A673 (cell line): ENCODE measurements at regions not wholly inside any gene's neighbourhood (a gene's known extent, or its start where the extent isn't known, plus 50 kb on each side); places are given as distances from the start of the nearest gene placed in this dataset.

Experiments used
- BruUV-seq: library from RNA; stranded (reverse); fragments of 400-500 nt; replicated peaks from 2 replicates; lab custom pipeline; 2021; lab: Mats Ljungman, UMichigan
- CTCF ChIA-PET: fragments of 300-600 bp; sonication (Branson Sonifier 250); formaldehyde crosslinking; loops from one replicate; lab custom pipeline; 2022; ENCODE audit warnings: antibody characterized with exemption; lab: Charles Lee
- POLR2A ChIA-PET: fragments of 300-600 bp; sonication (Branson Sonifier 250); formaldehyde crosslinking; loops from one replicate; lab custom pipeline; 2022; ENCODE audit warnings: antibody characterized with exemption; ENCODE audit not compliant: low non-redundant PET; lab: Charles Lee
- DNase-seq: peaks from one replicate; pipeline ENCODE4 v3.0.0-alpha.2; 2015; ENCODE audit warnings: low spot score
- H3K27ac ChIP-seq: fragments of 200-600 bp; sonication (generic); 2 replicates; pipeline ENCODE4 v1.5.1; 2016; ENCODE audit warnings: mixed run types, low read depth, mild to moderate bottlenecking, mixed read lengths, antibody characterized with exemption, low read length; ENCODE audit not compliant: poor library complexity, severe bottlenecking
- H3K27me3 ChIP-seq: fragments of 200-600 bp; sonication (generic); replicated peaks from 2 replicates; pipeline ENCODE4 v1.6.1; 2017; ENCODE audit warnings: mixed run types, low read depth, mild to moderate bottlenecking, mixed read lengths, antibody characterized with exemption, low read length; ENCODE audit not compliant: insufficient read depth, poor library complexity
- H3K36me3 ChIP-seq: fragments of 200-600 bp; sonication (generic); 2 replicates; pipeline ENCODE4 v1.6.1; 2016; ENCODE audit warnings: mixed run types, mild to moderate bottlenecking, mixed read lengths, antibody characterized with exemption, low read length; ENCODE audit not compliant: insufficient read depth, poor library complexity, severe bottlenecking
- H3K4me1 ChIP-seq: fragments of 200-600 bp; sonication (generic); 2 replicates; pipeline ENCODE4 v1.6.1; 2017; ENCODE audit warnings: mixed run types, mild to moderate bottlenecking, mixed read lengths, antibody characterized with exemption, low read length; ENCODE audit not compliant: insufficient read depth, poor library complexity, severe bottlenecking
- H3K4me3 ChIP-seq: fragments of 200-600 bp; sonication (generic); 2 replicates; pipeline ENCODE4 v1.5.1; 2016; ENCODE audit warnings: low read depth, mixed run types, mild to moderate bottlenecking, mixed read lengths, low read length; ENCODE audit not compliant: poor library complexity, severe bottlenecking
- H3K9me3 ChIP-seq: fragments of 200-600 bp; sonication (generic); 2 replicates; pipeline ENCODE4 v1.6.1; 2016; ENCODE audit warnings: mixed run types, low read depth, mild to moderate bottlenecking, mixed read lengths, antibody characterized with exemption, low read length; ENCODE audit not compliant: poor library complexity, severe bottlenecking
- CTCF ChIP-seq: fragments of 300-800, 200-600 bp; sonication (generic); conservative IDR thresholded peaks from 2 replicates; pipeline ENCODE4 v1.5.1; 2017; ENCODE audit warnings: low read depth, mild to moderate bottlenecking, antibody characterized with exemption, low read length, moderate library complexity, mixed read lengths
- EZH2 ChIP-seq: fragments of 200-600 bp; sonication (generic); IDR thresholded peaks from 2 replicates; pipeline ENCODE4 v1.6.1; 2017; ENCODE audit warnings: borderline replicate concordance, low read depth, mild to moderate bottlenecking, mixed read lengths, antibody characterized with exemption, low read length; ENCODE audit not compliant: poor library complexity, severe bottlenecking
- intact Hi-C: fragments of 100-400 bp; cut with micrococcal nuclease; formaldehyde crosslinking; loops from one replicate; pipeline ENCODE4 v1.10.0; 2022; ENCODE audit not compliant: unreplicated experiment

- POLR2A ChIA-PET = no interaction called here
- DNase-seq = no peak
- Histone ChIP-seq H3K27ac (no peak overlapping the region), H3K36me3 (no peaks in the 10 kb centered on the region), H3K9me3 (no peaks in the 10 kb centered on the region), H3K4me3 (no peak overlapping the region), H3K27me3 (no peaks in the 10 kb centered on the region), H3K4me1 (peaks cover 9% of the 10 kb centered on the region)
- TF ChIP-seq EZH2 = no peak
- no peak for TF ChIP-seq CTCF
- BruUV-seq = no TSS peak
- intact Hi-C loops = no loop called here
- CTCF ChIA-PET = no interaction called here
These were observed 1714.3 kb upstream of the PCDH7 start for GRCh38 chr4:29005838-29006237.

- ChIA-PET CTCF (no interaction called here), POLR2A (no interaction called here)
- TF ChIP-seq EZH2 (no peak), CTCF (no peak)
- H3K27me3 ChIP-seq = no peaks in the 10 kb centered on the region
- H3K4me3 ChIP-seq = no peak overlapping the region
- no peaks in the 10 kb centered on the region for H3K36me3 ChIP-seq
- no peak for DNase-seq
- H3K27ac ChIP-seq = no peak overlapping the region
- intact Hi-C loops = no loop called here
- no peaks in the 10 kb centered on the region for H3K4me1 ChIP-seq
- no peaks in the 10 kb centered on the region for H3K9me3 ChIP-seq
- no TSS peak for BruUV-seq
These were observed 1710.3 kb upstream of the PCDH7 start for GRCh38 chr4:29009908-29010307.

GRCh38 chr4:29013341-29013740, 1706.8 kb upstream of the PCDH7 start:
- no TSS peak for BruUV-seq
- DNase-seq = no peak
- intact Hi-C loops = no loop called here
- no peak for TF ChIP-seq CTCF
- TF ChIP-seq EZH2 = no peak
- Histone ChIP-seq H3K4me3 (no peak overlapping the region), H3K27ac (no peak overlapping the region), H3K27me3 (no peaks in the 10 kb centered on the region), H3K36me3 (no peaks in the 10 kb centered on the region), H3K9me3 (no peaks in the 10 kb centered on the region), H3K4me1 (no peaks in the 10 kb centered on the region)
- ChIA-PET CTCF (no interaction called here), POLR2A (no interaction called here)
